ENCODE measurements at regions not wholly inside any gene's neighbourhood (a gene's known extent, or its start where the extent isn't known, plus 50 kb on each side); places are given as distances from the start of the nearest gene placed in this dataset.

- peaks cover 2% of the 10 kb centered on the region for H3K27me3 ChIP-seq (replicated peaks; ENCODE audit: control insufficient read depth, insufficient read depth, low read length)
- H3K4me3 ChIP-seq (replicated peaks; ENCODE audit: low read depth, low read length), result no peak overlapping the region
- no peaks in the 10 kb centered on the region for H3K36me3 ChIP-seq (ENCODE audit: control insufficient read depth, insufficient read depth, low read length)
- no peak for TF ChIP-seq CTCF (IDR thresholded peaks at IDR 0.05; ENCODE audit: insufficient read depth, low read length, poor library complexity, severe bottlenecking)
- no peak for DNase-seq (ENCODE audit: extremely low read depth, insufficient read length)
Measured at GRCh38 chr12:13375583-13376345, 179.2 kb downstream of the EMP1 start.

- peaks cover 2% of the 10 kb centered on the region for H3K27me3 ChIP-seq (replicated peaks; ENCODE audit: control insufficient read depth, insufficient read depth, low read length)
- TF ChIP-seq CTCF (IDR thresholded peaks at IDR 0.05; ENCODE audit: insufficient read depth, low read length, poor library complexity, severe bottlenecking), result no peak
- no peak for DNase-seq (ENCODE audit: extremely low read depth, insufficient read length)
- no peak overlapping the region for H3K4me3 ChIP-seq (replicated peaks; ENCODE audit: low read depth, low read length)
- no peaks in the 10 kb centered on the region for H3K36me3 ChIP-seq (ENCODE audit: control insufficient read depth, insufficient read depth, low read length)
Measured at GRCh38 chr12:13374793-13375192, 178.3 kb downstream of the EMP1 start.

- peaks cover 2% of the 10 kb centered on the region for H3K27me3 ChIP-seq (replicated peaks; ENCODE audit: control insufficient read depth, insufficient read depth, low read length)
- DNase-seq (ENCODE audit: extremely low read depth, insufficient read length), result no peak
- no peak for TF ChIP-seq CTCF (IDR thresholded peaks at IDR 0.05; ENCODE audit: insufficient read depth, low read length, poor library complexity, severe bottlenecking)
- H3K36me3 ChIP-seq (ENCODE audit: control insufficient read depth, insufficient read depth, low read length), result no peaks in the 10 kb centered on the region
- no peak overlapping the region for H3K4me3 ChIP-seq (replicated peaks; ENCODE audit: low read depth, low read length)
Measured at GRCh38 chr12:13373803-13374202, 177.3 kb downstream of the EMP1 start.

- DNase-seq (ENCODE audit: extremely low read depth, insufficient read length), result no peak
- no peak for TF ChIP-seq CTCF (IDR thresholded peaks at IDR 0.05; ENCODE audit: insufficient read depth, low read length, poor library complexity, severe bottlenecking)
- no peaks in the 10 kb centered on the region for H3K36me3 ChIP-seq (ENCODE audit: control insufficient read depth, insufficient read depth, low read length)
Measured at GRCh38 chr12:13373131-13373530, 176.6 kb downstream of the EMP1 start.

GRCh38 chr12:13372386-13372785, 175.9 kb downstream of the EMP1 start:
- no peak for TF ChIP-seq CTCF (IDR thresholded peaks at IDR 0.05; ENCODE audit: insufficient read depth, low read length, poor library complexity, severe bottlenecking)

More at GRCh38 chr12:13373131-13373530, 176.6 kb downstream of the EMP1 start:
- peaks cover 2% of the 10 kb centered on the region for H3K27me3 ChIP-seq (replicated peaks; ENCODE audit: control insufficient read depth, insufficient read depth, low read length)
- H3K4me3 ChIP-seq (replicated peaks; ENCODE audit: low read depth, low read length), result no peak overlapping the region

More at GRCh38 chr12:13372386-13372785, 175.9 kb downstream of the EMP1 start:
- no peak for DNase-seq (ENCODE audit: extremely low read depth, insufficient read length)
- H3K36me3 ChIP-seq (ENCODE audit: control insufficient read depth, insufficient read depth, low read length), result no peaks in the 10 kb centered on the region
- no peak overlapping the region for H3K4me3 ChIP-seq (replicated peaks; ENCODE audit: low read depth, low read length)
- peaks cover 2% of the 10 kb centered on the region for H3K27me3 ChIP-seq (replicated peaks; ENCODE audit: control insufficient read depth, insufficient read depth, low read length)

All from GM06990 (cell line).